ENCODE measurements at regions not wholly inside any gene's neighbourhood (a gene's known extent, or its start where the extent isn't known, plus 50 kb on each side); places are given as distances from the start of the nearest gene placed in this dataset.

DNA sequence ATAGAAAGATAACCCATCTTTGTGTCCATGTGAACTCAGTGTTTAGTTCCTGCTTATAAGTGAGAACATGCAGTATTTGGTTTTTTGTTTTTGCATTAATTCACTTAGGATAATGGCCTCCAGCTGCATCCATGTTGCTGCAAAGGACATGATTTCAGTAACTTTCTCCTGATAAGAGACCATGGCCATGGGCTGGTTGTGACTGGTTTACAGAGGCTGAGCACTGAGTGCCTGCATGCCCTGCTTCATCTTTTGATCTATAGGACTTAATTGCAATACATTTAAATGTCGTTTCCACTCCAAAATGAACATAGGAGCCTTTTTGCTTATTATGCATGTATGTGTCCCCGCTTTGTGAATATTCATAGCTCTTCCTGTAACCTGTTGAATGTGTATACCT lies 101.3 kb upstream of the IGFBP3 start:
- no peak overlapping the region for H3K4me3 ChIP-seq
- TF ChIP-seq EZH2 (IDR thresholded peaks at IDR 0.05): no peak
- no peak for TF ChIP-seq POLR2AphosphoS5 (IDR thresholded peaks at IDR 0.05; ENCODE audit: borderline replicate concordance, low read depth, low read length)
- TF ChIP-seq FOXP2 (optimal IDR thresholded peaks at IDR 0.05; ENCODE audit: control extremely low read depth, extremely low read length, insufficient read depth): no peak
- H3K9me3 ChIP-seq (ENCODE audit: low read depth, low read length): no peaks in the 10 kb centered on the region
- H3K9ac ChIP-seq (ENCODE audit: insufficient read length): no peak overlapping the region
- no peaks in the 10 kb centered on the region for H3K36me3 ChIP-seq (ENCODE audit: insufficient read depth, low read length)
- DNase-seq (ENCODE audit: low read depth, low spot score): no peak
- no peak overlapping the region for H3K27ac ChIP-seq

DNA sequence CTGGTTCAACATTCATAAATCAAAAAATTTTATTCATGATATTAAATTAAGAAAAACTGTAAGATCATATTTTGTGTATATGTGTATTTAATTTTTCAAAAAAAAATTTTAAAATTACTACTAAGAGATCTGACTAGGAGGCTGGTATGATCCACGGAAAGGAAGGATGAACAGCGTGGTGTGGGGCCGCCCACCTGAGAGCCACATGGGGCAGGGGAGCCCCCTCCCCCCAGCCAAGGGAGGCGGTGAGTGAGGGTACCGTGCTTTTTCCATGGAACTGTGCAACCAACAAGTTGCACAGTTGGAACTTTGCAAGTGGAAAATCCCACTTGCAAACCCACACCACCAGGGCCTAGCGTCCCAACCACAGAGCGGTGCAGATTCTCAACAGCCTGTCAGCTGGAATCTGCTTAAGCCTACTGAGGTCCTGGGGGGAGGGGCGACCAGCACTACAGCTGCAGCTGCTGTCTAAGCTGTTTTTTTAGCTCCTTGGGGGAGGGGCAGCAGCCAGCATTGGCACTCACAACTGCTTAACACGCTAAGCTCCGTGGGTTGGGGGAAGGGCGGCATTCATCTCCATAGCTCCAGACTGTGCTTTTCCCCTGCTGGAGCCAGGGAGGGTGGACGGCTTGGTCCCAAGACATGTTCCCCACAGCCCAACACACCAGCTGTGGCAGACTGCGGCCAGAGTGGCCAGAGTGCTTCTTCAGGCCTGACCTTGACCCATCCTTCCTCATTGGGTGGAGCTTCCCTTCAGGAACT lies 94.2 kb upstream of the IGFBP3 start:
- peak; percentile 5 for DNase-seq (ENCODE audit: low read depth, low spot score)
- H3K9ac ChIP-seq (ENCODE audit: insufficient read length): no peak overlapping the region
- H3K4me3 ChIP-seq: no peak overlapping the region
- no peaks in the 10 kb centered on the region for H3K36me3 ChIP-seq (ENCODE audit: insufficient read depth, low read length)
- H3K9me3 ChIP-seq (ENCODE audit: low read depth, low read length): no peaks in the 10 kb centered on the region
- H3K27ac ChIP-seq: no peak overlapping the region
- TF ChIP-seq FOXP2 (optimal IDR thresholded peaks at IDR 0.05; ENCODE audit: control extremely low read depth, extremely low read length, insufficient read depth) (no peak), EZH2 (IDR thresholded peaks at IDR 0.05) (no peak), POLR2AphosphoS5 (IDR thresholded peaks at IDR 0.05; ENCODE audit: borderline replicate concordance, low read depth, low read length) (no peak)

DNA sequence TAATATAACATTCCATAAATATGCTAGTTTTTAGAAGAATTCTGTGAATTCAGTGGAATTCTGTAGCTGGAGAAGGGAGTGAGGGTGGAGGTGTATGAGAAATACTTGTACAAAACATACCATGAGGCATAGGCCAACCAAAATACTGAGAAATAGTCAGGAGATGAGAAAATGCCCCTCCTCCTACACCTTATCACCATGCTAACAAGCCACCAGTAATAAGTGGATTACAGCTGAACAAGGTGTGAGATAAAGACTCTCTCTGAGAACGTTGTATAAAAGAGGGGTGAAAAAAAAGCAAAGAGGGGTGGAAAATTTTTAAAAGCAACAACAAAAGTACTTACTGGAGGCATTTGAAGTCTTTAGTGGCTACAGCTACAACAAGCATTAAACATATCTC lies 90.4 kb upstream of the IGFBP3 start:
- Histone ChIP-seq H3K27ac (no peak overlapping the region), H3K9me3 (ENCODE audit: low read depth, low read length) (no peaks in the 10 kb centered on the region), H3K9ac (ENCODE audit: insufficient read length) (no peak overlapping the region), H3K36me3 (ENCODE audit: insufficient read depth, low read length) (no peaks in the 10 kb centered on the region), H3K4me3 (no peak overlapping the region)
- no peak for DNase-seq (ENCODE audit: low read depth, low spot score)
- TF ChIP-seq EZH2 (IDR thresholded peaks at IDR 0.05): no peak
- TF ChIP-seq POLR2AphosphoS5 (IDR thresholded peaks at IDR 0.05; ENCODE audit: borderline replicate concordance, low read depth, low read length): no peak
- no peak for TF ChIP-seq FOXP2 (optimal IDR thresholded peaks at IDR 0.05; ENCODE audit: control extremely low read depth, extremely low read length, insufficient read depth)

DNA sequence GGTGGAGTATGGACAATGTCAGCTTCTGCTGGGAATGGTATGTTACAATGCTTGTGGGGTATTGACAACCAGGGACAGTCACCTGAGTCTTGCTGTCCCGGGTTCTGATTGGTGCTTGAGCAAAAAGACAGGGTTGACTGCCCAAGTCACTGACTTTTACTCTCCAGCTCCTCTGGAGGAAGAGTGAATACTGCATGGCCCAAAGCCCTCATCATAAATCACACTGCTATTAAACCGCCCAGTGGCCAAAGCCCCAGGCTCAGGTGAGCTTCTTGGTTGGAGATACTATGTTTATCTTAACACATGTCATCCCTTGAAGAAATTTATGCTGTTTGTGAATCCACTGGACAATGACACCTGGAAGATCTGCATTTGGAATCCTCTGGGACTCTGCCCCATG lies 90.0 kb upstream of the IGFBP3 start:
- Histone ChIP-seq H3K27ac (no peak overlapping the region), H3K9me3 (ENCODE audit: low read depth, low read length) (no peaks in the 10 kb centered on the region), H3K4me3 (no peak overlapping the region), H3K9ac (ENCODE audit: insufficient read length) (no peak overlapping the region), H3K36me3 (ENCODE audit: insufficient read depth, low read length) (no peaks in the 10 kb centered on the region)
- TF ChIP-seq POLR2AphosphoS5 (IDR thresholded peaks at IDR 0.05; ENCODE audit: borderline replicate concordance, low read depth, low read length): no peak
- no peak for TF ChIP-seq EZH2 (IDR thresholded peaks at IDR 0.05)
- TF ChIP-seq FOXP2 (optimal IDR thresholded peaks at IDR 0.05; ENCODE audit: control extremely low read depth, extremely low read length, insufficient read depth): no peak
- DNase-seq (ENCODE audit: low read depth, low spot score): no peak

DNA sequence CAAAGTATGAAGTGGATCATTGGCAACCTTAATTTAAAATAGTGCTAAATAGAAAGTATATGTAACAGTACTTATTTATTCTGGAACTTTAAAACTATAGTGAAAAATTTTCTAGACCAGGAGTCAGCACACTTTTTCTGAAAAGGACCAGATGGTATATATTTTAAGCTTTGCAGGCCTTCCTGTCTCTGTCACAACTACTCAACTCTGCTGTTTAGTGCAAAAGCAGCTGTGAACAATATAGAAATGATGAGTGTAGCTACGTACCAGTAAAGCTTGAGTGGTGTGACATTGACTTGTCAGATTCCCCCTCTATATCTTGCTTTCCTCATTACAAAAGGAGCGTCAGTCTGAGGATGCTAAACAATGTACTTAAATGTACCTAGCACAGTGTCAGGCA lies 88.1 kb upstream of the IGFBP3 start:
- H3K36me3 ChIP-seq (ENCODE audit: insufficient read depth, low read length): no peaks in the 10 kb centered on the region
- no peak overlapping the region for H3K9ac ChIP-seq (ENCODE audit: insufficient read length)
- no peak overlapping the region for H3K4me3 ChIP-seq
- DNase-seq (ENCODE audit: low read depth, low spot score): no peak
- TF ChIP-seq POLR2AphosphoS5 (IDR thresholded peaks at IDR 0.05; ENCODE audit: borderline replicate concordance, low read depth, low read length) (no peak), EZH2 (IDR thresholded peaks at IDR 0.05) (no peak), FOXP2 (optimal IDR thresholded peaks at IDR 0.05; ENCODE audit: control extremely low read depth, extremely low read length, insufficient read depth) (no peak)
- no peaks in the 10 kb centered on the region for H3K9me3 ChIP-seq (ENCODE audit: low read depth, low read length)
- H3K27ac ChIP-seq: no peak overlapping the region

DNA sequence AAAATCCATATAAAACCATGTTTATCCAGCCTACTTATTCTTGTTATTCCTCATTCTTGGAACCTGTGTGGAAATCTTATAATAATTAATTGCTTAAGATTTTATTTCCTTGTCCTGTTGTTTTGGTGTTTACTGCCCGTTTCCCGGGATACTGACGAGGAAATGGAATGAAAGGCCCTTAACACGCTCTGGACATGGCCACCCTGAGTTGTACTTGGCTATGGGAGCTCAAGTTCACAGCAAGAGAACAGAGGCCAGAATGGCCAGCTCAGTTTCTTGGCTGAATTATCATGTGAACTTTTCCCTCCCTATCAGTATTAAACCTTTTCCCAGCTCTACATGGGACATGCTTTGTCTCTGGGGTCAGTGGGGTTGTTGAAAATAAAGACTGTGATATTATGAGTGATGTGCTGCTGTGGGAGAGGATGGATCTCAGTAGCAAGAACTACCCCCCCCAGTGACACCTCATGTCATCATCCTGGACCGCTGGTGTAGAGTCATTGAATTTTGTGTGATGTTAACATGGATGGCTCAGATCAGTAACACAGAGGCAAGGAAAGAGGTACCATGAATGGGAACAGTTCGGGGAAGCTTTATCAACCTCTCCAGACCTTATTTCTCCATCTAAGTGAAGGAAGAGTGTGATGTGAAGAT lies 87.0 kb upstream of the IGFBP3 start:
- Histone ChIP-seq H3K9me3 (ENCODE audit: low read depth, low read length) (no peaks in the 10 kb centered on the region), H3K27ac (no peak overlapping the region), H3K4me3 (no peak overlapping the region), H3K36me3 (ENCODE audit: insufficient read depth, low read length) (no peaks in the 10 kb centered on the region), H3K9ac (ENCODE audit: insufficient read length) (no peak overlapping the region)
- DNase-seq (ENCODE audit: low read depth, low spot score): no peak
- TF ChIP-seq FOXP2 (optimal IDR thresholded peaks at IDR 0.05; ENCODE audit: control extremely low read depth, extremely low read length, insufficient read depth) (no peak), POLR2AphosphoS5 (IDR thresholded peaks at IDR 0.05; ENCODE audit: borderline replicate concordance, low read depth, low read length) (no peak), EZH2 (IDR thresholded peaks at IDR 0.05) (no peak)

DNA sequence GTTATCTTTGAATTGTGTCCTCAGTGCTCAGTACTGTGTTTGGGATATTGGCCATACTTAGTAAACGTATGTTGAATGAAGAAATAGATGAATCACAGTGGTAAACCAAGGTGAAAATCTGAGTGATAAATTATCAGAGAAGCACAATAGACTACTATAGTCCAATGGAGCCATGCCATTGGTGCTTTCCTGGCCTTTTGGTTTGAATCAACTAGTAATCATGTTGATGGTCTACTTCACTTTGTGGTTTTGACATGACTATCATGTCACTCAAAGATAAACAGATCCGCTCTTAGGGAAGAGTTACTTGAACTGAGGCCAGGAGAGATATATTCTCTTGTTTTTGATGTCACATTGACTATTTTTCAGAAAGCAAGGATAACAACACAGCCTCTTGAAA lies 86.1 kb upstream of the IGFBP3 start:
- TF ChIP-seq POLR2AphosphoS5 (IDR thresholded peaks at IDR 0.05; ENCODE audit: borderline replicate concordance, low read depth, low read length): no peak
- no peak for TF ChIP-seq FOXP2 (optimal IDR thresholded peaks at IDR 0.05; ENCODE audit: control extremely low read depth, extremely low read length, insufficient read depth)
- no peak for TF ChIP-seq EZH2 (IDR thresholded peaks at IDR 0.05)
- no peak overlapping the region for H3K27ac ChIP-seq
- no peak for DNase-seq (ENCODE audit: low read depth, low spot score)

DNA sequence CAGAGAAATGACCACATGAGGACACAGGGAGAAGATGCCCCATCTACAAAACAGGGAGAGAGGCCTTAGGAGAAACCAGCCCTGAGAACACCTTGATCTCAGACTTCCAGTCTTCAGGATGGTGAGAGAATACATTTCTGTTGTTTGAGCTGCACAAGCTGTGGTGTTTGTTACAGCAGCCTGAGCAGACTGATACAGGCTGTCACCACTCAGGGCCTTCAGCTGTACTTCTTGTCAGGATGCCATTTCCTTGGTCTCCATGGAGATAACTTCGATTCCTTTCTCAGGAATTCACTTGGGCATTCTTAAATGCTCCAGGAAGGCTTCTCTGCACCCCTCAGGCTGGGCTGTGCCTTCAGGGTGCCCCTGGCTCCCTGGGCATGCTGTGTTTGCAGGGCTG lies 85.7 kb upstream of the IGFBP3 start:
- H3K4me3 ChIP-seq: no peak overlapping the region
- no peak overlapping the region for H3K9ac ChIP-seq (ENCODE audit: insufficient read length)
- no peak for TF ChIP-seq FOXP2 (optimal IDR thresholded peaks at IDR 0.05; ENCODE audit: control extremely low read depth, extremely low read length, insufficient read depth)
- TF ChIP-seq POLR2AphosphoS5 (IDR thresholded peaks at IDR 0.05; ENCODE audit: borderline replicate concordance, low read depth, low read length): no peak
- no peak for TF ChIP-seq EZH2 (IDR thresholded peaks at IDR 0.05)
- H3K36me3 ChIP-seq (ENCODE audit: insufficient read depth, low read length): no peaks in the 10 kb centered on the region
- no peak for DNase-seq (ENCODE audit: low read depth, low spot score)
- H3K27ac ChIP-seq: no peak overlapping the region
- H3K9me3 ChIP-seq (ENCODE audit: low read depth, low read length): no peaks in the 10 kb centered on the region

More for the DNA sequence above, 86.1 kb upstream of the IGFBP3 start:
- Histone ChIP-seq H3K9me3 (ENCODE audit: low read depth, low read length) (no peaks in the 10 kb centered on the region), H3K9ac (ENCODE audit: insufficient read length) (no peak overlapping the region), H3K4me3 (no peak overlapping the region), H3K36me3 (ENCODE audit: insufficient read depth, low read length) (no peaks in the 10 kb centered on the region)

Measured in SK-N-MC (cell line).